ENCODE measurements at regions not wholly inside any gene's neighbourhood (a gene's known extent, or its start where the extent isn't known, plus 50 kb on each side); places are given as distances from the start of the nearest gene placed in this dataset.
A peak's percentile ranks its signal among the peaks of the same experiment; 100 is the strongest.

DNA sequence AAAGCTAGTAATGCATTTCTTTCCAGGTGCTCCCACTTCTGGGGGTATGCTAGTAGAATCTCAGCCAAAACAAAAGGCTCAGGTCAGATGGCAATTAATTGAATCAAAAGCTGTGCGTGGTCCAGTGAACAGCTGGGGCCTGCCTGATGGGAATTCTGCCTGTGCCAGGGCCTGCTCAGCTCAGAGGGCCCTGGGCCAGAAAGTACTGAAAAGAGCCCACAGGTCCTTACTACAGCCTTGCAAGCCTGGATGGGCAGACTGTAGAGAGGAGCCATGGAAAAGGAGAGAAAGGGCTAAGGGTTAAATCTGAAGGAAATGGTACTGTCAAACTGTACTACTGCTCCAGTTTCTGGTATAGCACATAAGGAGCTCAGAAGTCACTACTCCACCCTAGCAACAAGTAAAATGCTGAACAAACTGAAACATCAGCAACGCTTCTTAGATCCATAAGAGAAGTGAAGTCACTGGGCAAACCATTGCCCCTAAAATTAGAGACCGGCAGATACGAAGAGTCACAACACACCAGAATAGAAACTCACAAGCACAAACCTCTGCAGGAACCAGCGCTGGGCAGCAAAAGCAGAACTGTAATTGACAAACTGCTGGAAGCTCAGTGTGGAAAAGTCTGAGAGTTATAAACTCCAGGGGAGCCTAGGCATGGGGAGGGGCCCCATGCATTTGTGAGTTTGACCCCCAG is 121.1 kb upstream of the SYT6 start:
- Histone ChIP-seq H3K27ac (peak overlapping the region in 3 of 12 donors; percentile 12 to 75 (median 70)), H3K36me3 (no peaks in the 10 kb centered on the region), H3K4me3 (no peak overlapping the region), H3K9me3 (no peaks in the 10 kb centered on the region), H3K4me1 (peaks cover 0 to 14% (median 5%) of the 10 kb centered on the region in 12 donors), H3K27me3 (peaks cover 0 to 4% (median 0%) of the 10 kb centered on the region in 9 donors)
- peak; percentile 61 to 83 (median 69) for ATAC-seq
- DNase-seq = no peak
- TF ChIP-seq, protein P1, sequence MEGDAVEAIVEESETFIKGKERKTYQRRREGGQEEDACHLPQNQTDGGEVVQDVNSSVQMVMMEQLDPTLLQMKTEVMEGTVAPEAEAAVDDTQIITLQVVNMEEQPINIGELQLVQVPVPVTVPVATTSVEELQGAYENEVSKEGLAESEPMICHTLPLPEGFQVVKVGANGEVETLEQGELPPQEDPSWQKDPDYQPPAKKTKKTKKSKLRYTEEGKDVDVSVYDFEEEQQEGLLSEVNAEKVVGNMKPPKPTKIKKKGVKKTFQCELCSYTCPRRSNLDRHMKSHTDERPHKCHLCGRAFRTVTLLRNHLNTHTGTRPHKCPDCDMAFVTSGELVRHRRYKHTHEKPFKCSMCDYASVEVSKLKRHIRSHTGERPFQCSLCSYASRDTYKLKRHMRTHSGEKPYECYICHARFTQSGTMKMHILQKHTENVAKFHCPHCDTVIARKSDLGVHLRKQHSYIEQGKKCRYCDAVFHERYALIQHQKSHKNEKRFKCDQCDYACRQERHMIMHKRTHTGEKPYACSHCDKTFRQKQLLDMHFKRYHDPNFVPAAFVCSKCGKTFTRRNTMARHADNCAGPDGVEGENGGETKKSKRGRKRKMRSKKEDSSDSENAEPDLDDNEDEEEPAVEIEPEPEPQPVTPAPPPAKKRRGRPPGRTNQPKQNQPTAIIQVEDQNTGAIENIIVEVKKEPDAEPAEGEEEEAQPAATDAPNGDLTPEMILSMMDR (IDR thresholded peaks at IDR 0.05) = no peak
- TF ChIP-seq POLR2A (IDR thresholded peaks at IDR 0.05) = no peak
- intact Hi-C loops (cut with DNase I) = loop anchor here in 1 of 10 donors (10.0 kb wide), 1 partner anchor 120 kb away; the partner anchor contains the start of gene SYT6
- whole genome bisulfite sequencing, 4 donors = 53 to 63% (median 57%) methylated on average over 5 of the region's 5 CpGs

DNA sequence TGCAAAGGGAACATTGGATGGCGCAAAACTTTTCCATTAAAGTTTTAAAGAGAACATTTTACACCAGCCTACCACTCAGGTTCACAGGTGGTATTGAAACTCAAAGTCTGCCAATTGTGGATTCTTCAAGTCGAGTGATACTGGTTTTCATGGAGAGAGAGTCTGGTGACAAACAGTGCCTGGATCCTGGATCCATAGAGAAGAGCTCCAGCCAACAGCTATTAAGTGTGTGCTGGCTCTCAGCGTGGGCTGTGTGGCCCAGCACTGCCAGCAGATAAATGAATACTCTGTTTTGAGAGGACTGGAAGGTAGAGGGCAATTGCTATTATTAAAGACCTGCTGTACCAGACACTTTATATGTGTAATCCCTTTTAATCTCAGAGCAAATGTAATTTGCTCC is 118.9 kb upstream of the SYT6 start:
- intact Hi-C loops (cut with DNase I) = loop anchor here in 1 of 10 donors (10.0 kb wide), 1 partner anchor 118 kb away; the partner anchor contains the start of gene SYT6
- DNase-seq (no peak), ATAC-seq (peak in 1 of 4 donors; percentile 61)
- TF ChIP-seq, protein P1 (IDR thresholded peaks at IDR 0.05) = no peak
- TF ChIP-seq POLR2A (IDR thresholded peaks at IDR 0.05) = no peak
- Histone ChIP-seq H3K4me3 (no peak overlapping the region), H3K9me3 (no peaks in the 10 kb centered on the region), H3K27ac (no peak overlapping the region), H3K36me3 (no peaks in the 10 kb centered on the region), H3K4me1 (peaks cover 0 to 14% (median 5%) of the 10 kb centered on the region in 12 donors), H3K27me3 (peaks cover 0 to 4% (median 0%) of the 10 kb centered on the region in 9 donors)
- WGBS, 4 donors = 47 to 67% (median 60%) methylated on average over 3 of the region's 3 CpGs

DNA sequence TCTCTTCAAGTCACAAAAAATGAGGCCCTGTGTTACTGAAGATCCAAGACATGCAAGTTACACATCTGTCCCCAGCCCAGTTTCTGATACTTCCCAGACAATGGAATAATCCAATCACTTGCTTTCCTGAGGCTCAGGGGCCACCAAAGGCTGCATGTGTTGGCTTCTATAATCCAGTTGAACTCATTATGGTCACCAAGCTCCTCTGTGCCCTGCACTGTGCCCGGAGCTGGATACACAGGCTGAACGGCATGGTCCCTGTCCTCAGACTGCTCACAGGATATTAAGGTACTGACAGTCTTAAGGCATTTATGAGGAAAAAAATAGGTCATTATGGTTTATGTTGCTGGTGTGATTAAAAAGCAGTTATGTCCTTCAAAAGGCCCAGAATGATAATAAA is 117.0 kb upstream of the SYT6 start:
- no peak overlapping the region for H3K4me3 ChIP-seq
- peaks cover 0 to 14% (median 5%) of the 10 kb centered on the region in 12 donors for H3K4me1 ChIP-seq
- no peaks in the 10 kb centered on the region for H3K27me3 ChIP-seq
- DNase-seq (no peak), ATAC-seq (no peak)
- intact Hi-C loops (cut with DNase I) = loop anchor here in 1 of 10 donors (10.0 kb wide), 1 partner anchor 116 kb away; the partner anchor contains the start of gene SYT6
- H3K9me3 ChIP-seq = no peaks in the 10 kb centered on the region
- no peak overlapping the region for H3K27ac ChIP-seq
- no peaks in the 10 kb centered on the region for H3K36me3 ChIP-seq
- TF ChIP-seq, protein P1 (IDR thresholded peaks at IDR 0.05) = no peak
- no peak for TF ChIP-seq POLR2A (IDR thresholded peaks at IDR 0.05)
- WGBS, 4 donors = 91 to 95% (median 95%) methylated on average over 2 of the region's 2 CpGs

DNA sequence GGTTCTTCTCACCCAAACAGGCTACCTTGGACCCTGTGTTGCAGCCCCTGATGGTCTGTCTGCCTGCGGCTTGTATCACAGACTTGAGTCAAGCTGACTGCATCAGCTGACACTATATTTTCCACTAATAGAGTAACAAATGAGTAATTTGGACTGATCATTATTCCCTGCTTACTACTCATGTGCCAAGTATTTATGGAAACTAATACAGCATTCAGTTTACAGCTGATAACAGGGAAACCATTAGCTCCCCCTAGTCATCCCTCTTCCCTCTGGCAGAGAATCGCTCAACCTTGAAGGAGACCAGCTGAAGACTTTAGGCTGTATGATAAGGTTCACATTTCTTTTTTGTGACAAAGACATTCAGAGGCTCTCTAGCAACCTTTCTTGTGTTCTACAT is 116.6 kb upstream of the SYT6 start:
- intact Hi-C loops (cut with DNase I) = loop anchor here in 1 of 10 donors (10.0 kb wide), 1 partner anchor 115 kb away; the partner anchor contains the start of gene SYT6
- ATAC-seq = no peak
- H3K27ac ChIP-seq = no peak overlapping the region
- no peak for DNase-seq
- 74 to 85% (median 80%) methylated on average over 2 of the region's 2 CpGs for WGBS, 4 donors
- no peaks in the 10 kb centered on the region for H3K27me3 ChIP-seq
- no peak overlapping the region for H3K4me3 ChIP-seq
- H3K9me3 ChIP-seq = no peaks in the 10 kb centered on the region
- peaks cover 0 to 10% (median 3%) of the 10 kb centered on the region in 12 donors for H3K4me1 ChIP-seq
- H3K36me3 ChIP-seq = no peaks in the 10 kb centered on the region
- no peak for TF ChIP-seq POLR2A (IDR thresholded peaks at IDR 0.05)
- TF ChIP-seq, protein P1 (IDR thresholded peaks at IDR 0.05) = no peak
